HFFc6 (cell line): ENCODE measurements at regions not wholly inside any gene's neighbourhood (a gene's known extent, or its start where the extent isn't known, plus 50 kb on each side); places are given as distances from the start of the nearest gene placed in this dataset.

Experiments used
- DNase-seq: peaks from one replicate; pipeline ENCODE4 v3.0.0-alpha.2; 2018
- H3K27ac Mint-ChIP-seq: 2 replicates; pipeline ENCODE4 v1.8.0; 2020; ENCODE audit warnings: mild to moderate bottlenecking, mixed read lengths
- H3K27me3 Mint-ChIP-seq: 2 replicates; pipeline ENCODE4 v1.8.0; 2021; ENCODE audit warnings: mild to moderate bottlenecking, moderate library complexity, mixed read lengths; ENCODE audit not compliant: insufficient read depth
- H3K36me3 Mint-ChIP-seq: 2 replicates; pipeline ENCODE4 v1.8.0; 2021; ENCODE audit warnings: low read depth, mixed read lengths
- H3K4me1 Mint-ChIP-seq: 2 replicates; pipeline ENCODE4 v1.8.0; 2020; ENCODE audit warnings: low read depth, mixed read lengths
- H3K4me3 Mint-ChIP-seq: 2 replicates; pipeline ENCODE4 v1.8.0; 2020; ENCODE audit warnings: mild to moderate bottlenecking, moderate library complexity, mixed read lengths
- H3K9me3 Mint-ChIP-seq: 2 replicates; pipeline ENCODE4 v1.8.0; 2020; ENCODE audit warnings: mild to moderate bottlenecking, mixed read lengths
- TF ChIP-seq, protein P1 (sequence below): fragments of 200-600 bp; sonication (generic); IDR thresholded peaks from 2 replicates; pipeline ENCODE4 v1.5.0; 2021; ENCODE audit warnings: antibody characterized with exemption, mild to moderate bottlenecking

DNA sequence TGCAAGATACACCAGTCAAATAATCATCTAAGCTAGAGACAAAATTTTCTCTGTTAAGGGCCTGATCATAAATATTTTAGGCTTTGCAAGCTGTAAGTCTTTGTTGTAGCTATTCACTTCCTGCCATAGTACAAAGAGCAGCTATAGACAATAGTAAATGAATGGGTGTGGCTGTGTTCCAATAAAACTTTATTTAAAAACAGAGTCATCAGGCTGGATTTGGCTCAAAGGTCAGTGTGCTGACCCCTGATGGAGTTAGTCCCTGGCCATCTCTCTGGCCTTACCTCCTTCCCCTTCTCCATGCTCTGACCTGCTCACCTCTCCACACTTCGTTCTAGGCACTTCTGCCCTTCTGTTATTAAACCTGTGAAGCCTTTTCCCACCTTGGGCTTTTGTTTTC lies 86.0 kb downstream of the DRD1 start:
- Mint-ChIP-seq H3K36me3 (no peaks in the 10 kb centered on the region; the same call in 1 of the 2 replicates), H3K27me3 (peaks cover 4% of the 10 kb centered on the region; the same call in 1 of the 2 replicates), H3K4me3 (no peak overlapping the region), H3K9me3 (peaks cover 54% of the 10 kb centered on the region), H3K27ac (no peak overlapping the region), H3K4me1 (no peaks in the 10 kb centered on the region)
- TF ChIP-seq, protein P1, sequence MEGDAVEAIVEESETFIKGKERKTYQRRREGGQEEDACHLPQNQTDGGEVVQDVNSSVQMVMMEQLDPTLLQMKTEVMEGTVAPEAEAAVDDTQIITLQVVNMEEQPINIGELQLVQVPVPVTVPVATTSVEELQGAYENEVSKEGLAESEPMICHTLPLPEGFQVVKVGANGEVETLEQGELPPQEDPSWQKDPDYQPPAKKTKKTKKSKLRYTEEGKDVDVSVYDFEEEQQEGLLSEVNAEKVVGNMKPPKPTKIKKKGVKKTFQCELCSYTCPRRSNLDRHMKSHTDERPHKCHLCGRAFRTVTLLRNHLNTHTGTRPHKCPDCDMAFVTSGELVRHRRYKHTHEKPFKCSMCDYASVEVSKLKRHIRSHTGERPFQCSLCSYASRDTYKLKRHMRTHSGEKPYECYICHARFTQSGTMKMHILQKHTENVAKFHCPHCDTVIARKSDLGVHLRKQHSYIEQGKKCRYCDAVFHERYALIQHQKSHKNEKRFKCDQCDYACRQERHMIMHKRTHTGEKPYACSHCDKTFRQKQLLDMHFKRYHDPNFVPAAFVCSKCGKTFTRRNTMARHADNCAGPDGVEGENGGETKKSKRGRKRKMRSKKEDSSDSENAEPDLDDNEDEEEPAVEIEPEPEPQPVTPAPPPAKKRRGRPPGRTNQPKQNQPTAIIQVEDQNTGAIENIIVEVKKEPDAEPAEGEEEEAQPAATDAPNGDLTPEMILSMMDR: no peak
- DNase-seq: no peak

DNA sequence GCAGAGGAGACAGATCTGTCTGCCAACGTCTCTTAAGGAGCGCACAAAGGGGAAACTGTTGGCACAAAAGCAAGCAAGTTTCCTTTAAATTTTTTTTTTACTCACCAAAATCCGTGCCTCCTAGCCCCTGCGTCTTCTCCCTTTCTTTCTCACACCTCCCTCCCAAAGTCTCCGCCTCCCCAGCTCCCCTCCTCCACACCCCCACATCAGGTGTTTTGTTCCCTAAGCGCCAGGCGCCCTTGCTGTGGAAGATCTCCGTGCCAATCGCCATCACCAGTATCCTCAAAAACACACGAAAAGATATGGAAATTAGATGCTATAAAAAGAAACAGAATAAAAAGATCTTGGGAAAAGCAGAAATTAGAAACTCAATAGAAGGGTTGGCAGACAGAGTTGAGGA lies 87.6 kb downstream of the DRD1 start:
- no peaks in the 10 kb centered on the region for H3K4me1 Mint-ChIP-seq

DNA sequence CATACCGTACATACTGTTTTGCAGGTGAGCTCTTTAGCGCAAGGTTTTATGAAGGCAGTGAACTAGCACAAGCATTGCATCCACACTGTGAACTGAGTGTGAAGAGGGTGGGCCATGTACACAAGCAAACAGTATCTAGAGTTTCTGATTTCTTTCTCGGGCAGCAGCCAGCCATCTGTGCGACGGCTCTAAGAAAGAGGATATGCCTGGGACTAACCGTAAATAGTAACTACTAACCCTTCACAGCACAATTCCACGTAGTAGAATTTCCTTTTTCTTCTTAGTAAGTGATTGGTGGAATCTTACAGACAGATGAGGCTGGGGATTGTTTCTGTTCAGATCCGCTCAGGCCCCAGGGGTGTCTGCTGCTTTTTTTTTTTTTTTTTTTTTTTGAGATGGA lies 89.0 kb downstream of the DRD1 start:
- Mint-ChIP-seq H3K27me3 (no peaks in the 10 kb centered on the region), H3K4me3 (no peak overlapping the region), H3K9me3 (peaks cover 42% of the 10 kb centered on the region), H3K27ac (no peak overlapping the region), H3K4me1 (no peaks in the 10 kb centered on the region), H3K36me3 (no peaks in the 10 kb centered on the region)
- TF ChIP-seq, protein P1: no peak
- no peak for DNase-seq

More for the DNA sequence above, 87.6 kb downstream of the DRD1 start:
- H3K36me3 Mint-ChIP-seq: no peaks in the 10 kb centered on the region; the same call in 1 of the 2 replicates
- H3K9me3 Mint-ChIP-seq: peaks cover 44% of the 10 kb centered on the region
- TF ChIP-seq, protein P1: no peak
- no peak overlapping the region for H3K4me3 Mint-ChIP-seq
- DNase-seq: no peak
- peaks cover under 1% of the 10 kb centered on the region; the same call in 1 of the 2 replicates for H3K27me3 Mint-ChIP-seq
- no peak overlapping the region for H3K27ac Mint-ChIP-seq

DNA sequence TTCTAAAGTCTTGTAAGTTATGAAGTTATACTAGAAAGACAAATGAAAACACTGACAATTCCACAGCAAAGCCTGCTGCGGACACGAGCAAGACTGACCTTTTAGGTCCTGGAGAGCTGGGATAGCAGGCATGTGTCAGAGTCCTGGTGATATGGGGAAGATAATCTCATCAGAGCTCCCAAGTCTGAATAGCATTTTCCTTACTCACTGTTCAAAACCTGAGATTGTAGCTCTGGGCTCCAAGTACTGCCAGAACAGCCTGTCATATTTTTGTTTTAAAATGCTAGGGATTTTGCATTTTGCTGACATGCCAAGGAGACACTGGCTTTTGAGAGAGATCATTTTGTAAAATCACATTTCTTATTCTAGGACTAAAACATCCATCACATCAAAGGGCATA lies 90.1 kb downstream of the DRD1 start:
- no peak overlapping the region for H3K27ac Mint-ChIP-seq
- H3K36me3 Mint-ChIP-seq: no peaks in the 10 kb centered on the region
- TF ChIP-seq, protein P1: no peak
- H3K4me3 Mint-ChIP-seq: no peak overlapping the region
- no peaks in the 10 kb centered on the region for H3K4me1 Mint-ChIP-seq
- no peaks in the 10 kb centered on the region for H3K27me3 Mint-ChIP-seq
- no peak for DNase-seq
- H3K9me3 Mint-ChIP-seq: peaks cover 51% of the 10 kb centered on the region

DNA sequence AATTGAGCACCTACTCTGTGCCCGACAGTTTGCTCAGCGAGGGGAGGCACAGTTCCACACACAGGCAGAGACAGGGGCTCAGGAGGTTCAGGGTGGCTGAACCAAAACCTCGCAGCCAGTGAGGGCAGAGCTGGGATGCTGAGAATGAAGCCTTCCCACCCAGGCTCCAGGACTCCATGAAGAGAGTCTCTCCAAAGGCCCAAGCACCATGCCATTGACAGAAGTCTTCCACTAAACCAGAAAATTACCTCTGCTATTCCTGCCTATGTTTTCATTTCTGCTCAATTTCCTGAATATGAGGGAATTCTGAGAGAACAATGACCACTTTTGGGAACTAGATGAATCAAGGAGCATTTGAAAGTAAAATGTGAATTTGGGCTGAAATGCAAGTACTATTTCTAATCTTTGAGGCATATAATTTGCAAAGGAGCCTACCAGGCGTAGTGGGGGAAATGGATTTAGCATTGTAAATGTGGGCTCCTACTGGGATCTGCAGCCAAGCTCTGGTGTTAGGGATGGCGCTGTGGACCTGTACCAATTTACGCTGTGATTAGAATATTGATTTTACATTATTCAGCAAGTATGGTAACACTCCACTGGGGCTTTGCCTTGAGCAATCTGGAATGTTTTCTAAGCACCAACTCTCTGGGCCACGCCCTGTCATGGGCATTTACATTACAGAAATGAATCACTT lies 91.9 kb downstream of the DRD1 start:
- Mint-ChIP-seq H3K9me3 (peaks cover 48% of the 10 kb centered on the region), H3K36me3 (no peaks in the 10 kb centered on the region), H3K4me1 (no peaks in the 10 kb centered on the region), H3K27ac (no peak overlapping the region), H3K4me3 (no peak overlapping the region), H3K27me3 (no peaks in the 10 kb centered on the region)
- TF ChIP-seq, protein P1: no peak
- DNase-seq: no peak
